Middle frontal gyrus (tissue), 1 donor: ENCODE measurements at regions not wholly inside any gene's neighbourhood (a gene's known extent, or its start where the extent isn't known, plus 50 kb on each side); places are given as distances from the start of the nearest gene placed in this dataset.
"Not testable (repeated sequence)": the region's sequence is repeated elsewhere in the genome, so short reads cannot be mapped to it uniquely, and the experiment has no call there.

Experiments used
- DNase-seq: peaks from one replicate; pipeline ENCODE4 v3.0.0-alpha.2; 2015; ENCODE audit warnings: low spot score; ENCODE audit errors: extremely low spot score

DNA sequence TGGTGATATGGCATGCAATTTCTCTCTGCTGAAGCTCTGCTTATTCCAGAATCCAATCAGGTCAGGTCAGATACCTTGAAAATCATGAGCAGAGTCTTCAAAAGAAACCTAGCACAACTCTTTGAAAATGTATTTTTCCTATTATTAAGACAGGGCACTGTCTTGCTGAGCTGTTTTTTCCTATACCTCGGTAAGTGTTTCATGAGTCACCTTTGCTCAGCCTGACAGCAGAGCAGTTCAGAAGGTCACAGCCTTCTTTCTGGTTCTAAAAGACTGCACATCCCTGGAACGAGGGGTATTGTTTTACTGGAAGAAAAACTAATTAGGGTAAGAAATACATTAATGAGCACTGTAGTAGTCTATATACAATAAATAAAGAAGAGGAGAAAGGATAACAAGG is 422.0 kb downstream of the SOX2 start:
- no peak for DNase-seq

DNA sequence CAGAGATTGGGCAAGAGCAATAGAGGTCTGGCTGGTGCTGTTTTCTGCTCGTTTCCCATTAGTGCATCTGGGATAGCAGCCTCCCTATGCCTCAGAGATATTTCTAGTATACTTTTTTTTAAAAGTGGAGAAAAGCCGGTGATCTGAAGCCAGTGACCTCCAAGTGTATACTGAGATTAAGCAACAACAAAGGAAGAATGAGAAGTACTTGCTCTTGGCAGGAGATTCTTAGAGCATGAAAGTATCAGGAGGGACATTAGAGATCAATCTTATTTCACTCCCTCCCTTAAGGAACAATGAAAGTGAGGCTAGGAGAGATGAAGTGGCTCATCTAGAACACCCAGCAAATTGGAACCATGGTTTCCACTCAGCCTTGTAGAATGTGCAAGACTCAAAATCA is 423.3 kb downstream of the SOX2 start:
- no peak for DNase-seq

DNA sequence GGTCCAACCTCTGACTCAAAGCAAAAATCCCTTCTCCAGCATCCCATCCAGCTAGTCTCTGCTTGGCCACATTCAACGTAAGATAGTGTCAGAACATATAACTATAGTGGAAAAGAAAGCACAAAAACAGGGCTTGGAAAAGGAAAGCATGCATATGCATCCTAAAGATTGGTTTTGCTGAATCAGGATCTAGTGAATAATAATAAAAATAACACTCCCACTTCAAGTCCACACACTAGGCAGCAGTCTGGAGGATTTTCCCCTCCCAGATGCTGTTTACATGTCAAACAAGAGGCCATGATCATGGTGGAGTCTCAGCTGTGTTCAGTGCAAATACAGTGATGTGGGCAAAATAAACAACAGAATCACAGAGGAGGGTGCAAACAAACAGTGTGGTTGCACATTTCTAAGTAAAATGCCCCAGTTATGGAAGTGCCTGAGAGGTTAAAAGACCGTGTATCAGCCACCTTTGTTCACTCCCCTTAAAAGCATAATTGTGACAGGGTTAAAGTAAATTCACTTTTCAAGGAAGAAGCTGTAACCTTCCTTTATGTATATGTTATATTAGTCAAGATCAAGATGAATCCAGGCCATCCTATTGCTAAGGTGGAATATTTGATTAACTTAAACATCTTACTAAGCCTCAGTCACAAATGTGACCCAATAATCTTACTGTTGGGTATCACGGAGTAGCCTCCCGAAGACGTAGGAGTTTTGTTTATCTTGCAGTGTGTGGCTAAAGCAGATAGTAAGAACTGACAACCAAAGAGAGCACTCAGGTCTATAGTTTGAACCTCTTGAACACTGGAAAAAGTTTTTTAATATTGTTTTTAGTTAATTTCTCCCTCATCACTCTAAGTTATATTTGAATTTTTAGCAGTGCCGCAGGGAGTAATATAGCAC is 424.5 kb downstream of the SOX2 start:
- DNase-seq = no peak

DNA sequence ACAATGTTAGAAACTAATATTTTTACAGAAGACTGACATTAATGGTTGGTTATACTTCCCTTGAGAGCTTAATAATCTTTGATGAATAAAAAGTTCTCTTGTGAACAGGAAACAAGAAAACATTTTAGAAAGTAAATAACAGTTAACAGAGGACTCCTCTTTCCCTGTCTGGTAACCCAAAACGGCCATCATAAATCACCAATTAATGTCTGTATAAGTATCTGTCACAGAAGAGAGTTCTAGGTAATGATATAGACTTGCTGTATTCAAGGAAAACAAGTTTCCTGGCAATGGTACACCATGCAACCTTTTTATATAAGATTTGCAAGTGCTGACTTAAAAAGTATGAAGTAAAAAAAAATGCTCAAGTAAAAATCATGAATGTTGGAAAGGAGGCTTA is 426.7 kb downstream of the SOX2 start:
- DNase-seq = no peak

DNA sequence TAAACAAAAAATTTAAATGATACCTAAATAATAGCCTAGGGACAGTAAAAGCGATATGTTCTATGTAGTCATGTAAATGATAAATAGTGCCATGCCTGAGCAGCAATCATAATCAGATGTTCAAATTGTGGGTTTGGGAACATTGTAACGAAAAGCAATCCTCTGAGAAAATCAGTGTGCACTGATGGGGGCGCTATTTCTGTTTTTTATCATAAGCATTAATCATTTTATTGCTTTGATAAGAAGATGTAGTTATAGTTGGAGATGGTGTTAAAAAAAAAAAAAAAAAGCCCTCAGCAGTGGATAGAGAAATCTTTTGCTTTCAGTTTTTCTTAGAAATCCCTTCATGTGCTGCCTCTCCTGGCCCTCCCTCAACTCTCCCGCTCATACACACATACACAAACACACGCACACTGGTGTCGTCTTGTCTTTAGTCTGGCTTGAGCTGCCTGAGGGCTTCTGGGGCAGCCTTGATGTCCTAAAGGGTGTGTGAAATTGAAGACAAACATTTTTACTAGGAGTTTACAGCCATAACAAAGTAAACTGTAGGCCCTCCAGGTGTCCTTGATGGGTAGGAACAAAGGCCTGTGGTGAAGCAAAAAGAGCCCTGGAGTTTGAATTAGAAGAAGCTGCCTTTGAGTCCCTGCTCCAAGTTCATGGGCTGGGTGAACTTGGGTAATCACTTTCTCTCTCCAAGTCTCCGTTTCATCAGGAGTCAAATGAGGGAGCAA is 428.1 kb downstream of the SOX2 start:
- DNase-seq = no peak

DNA sequence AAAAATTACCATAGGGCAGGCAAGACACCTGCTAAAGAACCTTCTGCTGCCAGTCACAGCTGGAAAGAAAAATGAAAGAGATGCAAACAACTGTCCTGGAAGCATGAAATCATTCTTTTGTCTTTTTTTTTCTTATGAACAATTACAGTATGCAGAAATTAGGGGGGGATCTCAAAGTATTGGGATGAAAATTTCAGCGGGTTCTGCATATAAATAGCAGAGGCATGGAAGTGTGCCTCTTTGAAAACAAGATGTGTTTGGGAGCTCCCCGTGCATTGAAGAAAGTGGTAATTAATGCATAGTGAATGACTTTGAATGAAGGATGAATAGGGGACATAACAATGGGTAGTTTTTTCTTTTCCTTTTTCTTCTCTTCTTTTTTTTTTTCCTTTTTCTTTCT is 431.2 kb downstream of the SOX2 start:
- no peak for DNase-seq

DNA sequence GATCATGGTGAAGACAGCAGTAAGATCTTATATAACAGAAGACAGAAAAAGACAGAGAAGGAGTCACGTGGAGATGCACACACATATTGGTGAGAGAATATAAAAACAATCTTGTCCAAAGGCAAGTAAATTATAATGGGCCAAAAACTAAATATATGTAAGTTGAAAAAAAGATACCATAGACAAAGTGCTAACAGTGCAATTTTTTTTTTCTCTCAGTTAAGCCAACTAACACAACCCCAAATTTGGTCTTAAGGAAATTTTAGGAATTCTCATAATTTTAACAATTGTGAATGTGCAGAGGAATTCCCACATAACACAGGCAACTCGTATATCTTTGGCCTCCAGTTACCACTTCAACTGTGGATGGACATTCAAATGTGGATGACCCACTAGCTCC is 432.2 kb downstream of the SOX2 start:
- no peak for DNase-seq

DNA sequence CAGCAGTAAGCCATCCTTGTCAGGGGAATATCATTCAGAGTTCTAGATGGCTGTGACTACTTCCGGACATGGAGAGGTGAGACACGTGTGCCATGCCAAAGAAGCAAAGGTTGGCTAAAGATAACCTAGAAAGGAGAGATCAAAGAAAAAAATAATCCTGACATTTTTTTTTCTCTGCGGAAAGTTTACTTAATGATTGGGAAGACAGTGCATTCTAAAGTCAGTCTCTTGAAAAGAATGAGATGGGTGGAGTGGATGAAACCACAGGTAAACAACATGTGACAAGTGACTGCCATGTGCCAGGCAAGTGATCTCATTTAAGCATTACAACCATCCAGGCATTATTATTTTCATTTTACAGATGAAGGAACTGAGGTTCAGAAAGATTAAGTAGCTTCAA is 436.6 kb downstream of the SOX2 start:
- DNase-seq = no peak

DNA sequence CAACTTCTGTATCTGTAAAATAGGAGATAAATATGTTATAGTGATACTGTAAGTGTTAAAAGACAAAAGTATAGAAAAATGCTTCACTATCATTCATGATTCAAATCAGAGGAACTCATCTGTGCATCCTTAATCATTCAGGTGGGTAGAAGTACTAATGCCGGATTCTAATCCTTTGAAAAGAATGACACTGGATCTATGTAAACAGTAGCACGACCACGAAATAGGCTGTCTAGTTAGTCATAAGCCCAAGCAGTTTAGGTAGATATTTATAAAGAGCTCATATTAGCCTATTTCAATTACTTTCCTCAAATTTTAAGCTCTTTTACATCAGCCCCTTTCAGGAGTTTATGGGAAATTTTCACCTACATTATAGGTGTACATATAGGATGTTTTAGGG is 437.9 kb downstream of the SOX2 start:
- DNase-seq = no peak

DNA sequence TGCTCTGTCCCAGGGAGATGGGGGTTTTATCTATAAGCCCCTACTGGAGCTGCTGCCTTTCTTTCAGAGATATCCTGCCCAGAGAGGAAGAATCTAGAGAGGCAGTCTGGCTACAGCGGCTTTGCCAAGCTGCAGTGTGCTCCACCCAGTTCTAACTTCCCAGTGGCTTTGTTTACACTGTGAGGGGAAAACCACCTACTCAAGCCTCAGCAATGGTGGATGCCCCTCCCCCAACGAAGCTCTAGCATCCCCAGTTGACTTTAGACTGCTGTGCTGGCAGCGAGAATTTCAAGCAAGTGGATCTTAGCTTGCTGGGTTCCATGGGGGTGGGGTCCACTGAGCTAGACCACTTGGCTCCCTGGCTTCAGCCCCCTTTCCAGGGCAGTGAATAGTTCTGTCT is 444.6 kb downstream of the SOX2 start:
- DNase-seq = not testable (repeated sequence)

DNA sequence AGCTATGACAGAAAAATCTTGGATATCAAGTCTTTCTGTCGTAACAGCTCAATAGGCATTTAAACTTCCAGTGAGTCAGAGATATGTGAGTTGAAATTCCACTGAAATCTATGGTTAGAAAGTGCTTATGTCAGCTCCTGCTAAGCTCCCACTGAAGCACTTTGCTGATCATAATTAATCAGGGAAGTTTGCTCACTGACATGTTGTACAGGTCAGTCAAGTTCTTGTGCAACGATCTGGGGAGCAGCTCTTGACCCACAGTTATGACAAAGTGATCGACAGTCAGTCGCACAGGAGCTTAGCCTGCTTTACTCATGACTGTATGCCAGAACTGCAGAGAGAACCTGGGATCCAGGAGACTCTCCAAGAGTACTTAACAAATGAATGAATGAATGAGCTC is 453.5 kb downstream of the SOX2 start:
- no peak for DNase-seq

DNA sequence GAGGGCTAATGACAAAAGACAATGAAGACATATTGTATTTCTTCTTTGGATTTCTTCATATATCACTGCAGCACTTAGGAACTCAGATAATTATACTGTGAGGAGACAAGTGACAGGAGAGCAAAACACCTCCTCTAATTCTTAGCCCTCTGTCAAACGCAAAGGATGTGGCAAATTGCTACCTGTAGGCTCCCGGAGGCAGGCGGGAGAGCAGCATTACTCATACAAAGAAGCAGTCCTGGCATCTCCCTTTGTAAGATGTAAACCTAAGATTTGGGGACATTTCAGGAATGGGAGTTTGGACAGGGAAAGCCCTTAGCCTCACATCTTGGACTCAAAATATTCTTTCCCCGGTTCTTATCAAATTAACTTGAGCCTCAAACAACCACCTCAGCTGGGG is 460.8 kb downstream of the SOX2 start:
- no peak for DNase-seq

DNA sequence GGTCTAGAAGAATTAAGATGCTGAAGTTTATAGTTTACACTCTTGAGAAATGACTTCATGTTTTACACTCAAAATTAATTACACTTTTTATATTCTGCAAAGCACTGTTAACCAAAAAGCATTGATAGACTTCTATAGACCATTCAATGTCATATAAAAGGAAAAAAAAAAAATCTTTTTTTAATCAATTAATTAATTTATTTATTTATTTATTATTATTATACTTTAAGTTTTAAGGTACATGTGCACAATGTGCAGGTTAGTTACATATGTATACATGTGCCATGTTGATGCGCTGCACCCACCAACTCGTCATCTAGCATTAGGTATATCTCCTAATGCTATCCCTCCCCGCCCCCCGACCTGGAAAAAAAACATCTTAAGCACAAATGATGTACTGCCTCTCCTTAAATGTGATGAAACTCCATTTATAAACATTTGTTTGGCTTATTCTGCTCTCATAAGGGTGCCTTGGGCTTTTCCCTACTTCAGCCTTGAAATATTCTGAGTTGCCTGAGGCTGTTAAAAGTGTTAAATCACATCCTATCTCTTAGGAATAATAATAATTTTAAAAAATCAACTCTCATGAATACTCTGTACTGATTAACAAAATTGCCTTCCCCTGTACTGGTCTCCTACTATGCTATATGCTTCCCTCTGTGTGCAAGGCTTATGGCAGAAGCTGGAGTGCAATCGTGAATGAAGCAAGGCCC is 466.9 kb downstream of the SOX2 start:
- no peak for DNase-seq

DNA sequence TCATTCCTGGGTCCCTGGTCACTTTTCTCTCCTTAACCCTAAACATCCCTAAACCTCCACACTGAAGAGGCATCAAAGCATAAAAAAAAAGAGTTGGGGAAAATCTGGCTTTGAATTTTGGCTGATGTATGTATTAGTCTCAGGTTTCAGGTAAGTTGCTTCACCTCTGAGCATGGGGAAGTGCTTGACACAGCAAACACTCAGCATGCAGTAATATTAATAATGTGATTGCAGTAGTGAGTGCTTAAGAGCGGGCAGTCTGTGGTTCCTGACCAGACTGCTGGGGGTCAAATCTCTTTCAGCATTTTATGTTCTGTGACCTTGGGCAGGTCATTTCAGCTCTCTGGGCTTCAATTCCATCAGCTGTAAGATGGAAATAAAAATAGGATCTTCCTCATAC is 467.9 kb downstream of the SOX2 start:
- DNase-seq = no peak

DNA sequence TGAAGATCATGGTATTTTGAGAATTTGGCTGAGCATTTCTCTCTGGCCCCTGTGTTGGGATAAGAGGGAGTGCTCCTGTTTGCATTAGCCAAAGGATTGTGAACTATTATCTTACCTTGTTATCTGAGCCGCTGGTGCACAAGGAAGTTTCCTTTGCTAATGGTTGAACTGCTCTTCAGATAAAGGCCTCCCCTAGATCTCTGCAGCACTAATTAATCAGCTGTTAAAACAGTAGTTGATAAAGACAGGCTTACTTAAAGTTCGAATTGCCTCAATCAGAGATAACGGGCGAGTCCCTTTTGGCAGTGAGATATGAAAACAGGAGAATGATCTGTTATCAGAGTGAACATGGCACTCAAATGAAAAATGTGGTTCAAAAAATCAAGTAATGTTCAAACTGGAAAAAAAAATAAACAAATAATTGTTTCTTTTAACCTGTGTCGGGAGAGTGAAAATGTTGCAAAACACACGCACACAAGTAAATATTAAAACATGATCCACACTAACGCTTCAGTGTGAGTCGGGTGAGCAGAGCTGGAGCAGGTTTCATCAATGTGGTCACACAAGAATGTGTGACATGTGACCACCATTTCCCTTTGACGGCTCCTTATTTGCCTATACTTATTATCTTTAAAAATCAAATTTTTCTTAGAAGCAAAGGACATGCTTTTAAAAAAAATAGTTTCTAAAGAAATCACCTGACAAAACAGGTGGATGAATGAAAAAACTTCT is 469.1 kb downstream of the SOX2 start:
- no peak for DNase-seq

DNA sequence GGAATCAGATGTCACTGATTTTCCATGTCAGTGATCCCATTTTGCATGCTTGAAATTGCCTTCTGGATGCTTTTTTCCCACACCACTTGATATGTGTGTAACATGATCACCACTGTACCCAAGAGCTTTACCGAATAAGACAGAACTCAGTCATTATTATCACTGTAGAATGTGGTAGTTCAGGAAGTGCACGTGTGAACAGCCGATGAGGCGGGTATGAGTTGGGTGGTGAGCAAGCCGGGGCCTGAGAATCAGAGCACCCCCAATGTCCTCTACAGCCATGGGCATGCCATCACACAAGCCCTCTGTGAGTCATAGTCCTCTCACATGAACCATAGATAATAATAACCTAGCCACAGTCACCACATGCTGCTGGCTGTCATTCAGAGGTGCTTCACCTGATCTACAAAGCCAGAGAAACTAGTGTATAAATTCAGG is 470.8 kb downstream of the SOX2 start:
- DNase-seq = no peak

DNA sequence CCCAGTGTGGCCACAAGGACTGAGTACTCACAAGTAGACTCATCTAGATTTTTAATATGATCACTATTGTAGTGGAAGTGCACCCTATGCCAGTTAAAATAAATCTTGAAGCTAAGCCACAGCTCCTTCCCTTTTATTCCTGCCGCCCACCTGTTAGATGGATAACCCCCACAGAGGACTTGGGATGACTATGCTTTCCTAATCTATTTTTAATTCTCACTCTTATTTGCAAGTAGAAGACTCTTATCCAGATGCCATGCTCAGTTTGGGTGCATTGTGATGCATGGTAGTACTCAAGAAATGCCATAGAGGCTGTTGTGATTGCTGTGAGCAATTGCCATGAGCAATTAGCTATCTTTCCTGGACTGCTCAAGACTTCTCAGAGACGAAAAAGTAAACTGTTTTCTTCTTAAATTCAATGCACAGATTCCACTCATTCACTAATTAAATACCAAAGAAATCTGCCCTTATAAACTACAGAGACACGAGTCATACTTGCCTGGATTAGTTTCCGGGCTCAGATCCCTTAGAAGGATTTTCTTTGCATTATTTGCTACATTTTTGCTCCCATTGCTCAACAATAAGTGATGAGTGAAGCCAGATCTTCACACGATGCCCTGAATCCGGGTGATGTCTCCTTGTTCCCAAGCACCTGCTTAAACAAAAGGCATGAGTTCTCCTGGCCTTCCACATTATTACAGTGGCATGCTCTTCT is 472.1 kb downstream of the SOX2 start:
- no peak for DNase-seq

DNA sequence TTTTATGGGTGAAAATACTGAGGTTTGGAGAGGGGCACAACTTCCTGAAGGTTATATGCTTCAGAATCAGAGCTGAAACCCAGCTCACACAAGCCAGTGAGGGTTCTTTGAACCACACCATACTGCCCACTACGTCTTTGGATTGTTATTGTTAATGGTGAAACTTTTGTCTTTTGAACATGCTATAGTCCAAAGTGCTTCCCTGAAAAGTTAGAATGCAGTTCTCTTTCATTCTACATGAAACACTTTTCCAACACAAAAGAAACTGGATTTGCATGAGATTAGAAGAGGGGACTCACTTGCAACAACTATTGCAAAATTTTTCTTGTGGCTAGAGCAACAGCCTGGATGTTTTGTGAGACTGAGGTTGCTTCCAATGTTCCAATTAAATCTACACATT is 473.6 kb downstream of the SOX2 start:
- no peak for DNase-seq

DNA sequence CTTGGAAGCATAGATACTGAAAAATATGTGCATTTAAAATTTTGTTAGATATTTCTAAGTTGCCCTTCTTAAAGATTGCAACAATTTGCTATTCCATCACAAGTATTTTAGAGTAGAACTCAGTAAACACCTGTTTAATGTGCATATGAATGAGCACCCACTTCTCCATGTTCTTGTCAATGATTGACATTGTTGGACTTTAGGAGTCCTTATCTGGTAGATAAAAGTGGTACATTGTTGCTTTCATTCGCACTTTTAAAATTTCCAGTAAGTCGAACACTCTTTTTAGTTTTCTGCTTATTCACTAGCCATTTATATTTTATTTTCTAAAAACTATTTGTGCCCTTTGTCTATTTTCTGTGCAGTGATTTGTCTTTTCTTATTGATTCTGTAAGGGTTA is 478.3 kb downstream of the SOX2 start:
- DNase-seq = no peak

DNA sequence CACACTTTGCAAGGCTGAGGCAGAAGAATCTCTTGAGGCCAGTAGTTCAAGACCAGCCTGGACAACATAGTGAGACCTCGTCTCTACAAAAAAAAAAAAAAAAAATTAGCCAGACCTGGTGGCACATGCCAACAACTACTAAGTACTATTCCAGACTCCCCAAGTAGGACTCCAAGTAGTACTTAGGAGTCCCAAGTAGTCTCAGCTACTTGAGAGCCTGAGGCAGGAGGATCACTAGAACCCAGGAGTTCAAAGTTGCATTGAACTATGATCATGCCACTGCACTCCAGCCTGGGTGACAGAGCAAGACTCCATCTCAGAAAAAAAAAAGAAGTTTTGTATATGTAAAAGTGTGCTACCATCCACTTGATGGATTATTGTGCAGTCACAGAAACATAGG is 486.6 kb downstream of the SOX2 start:
- DNase-seq = no peak
